PC-3 (cell line): ENCODE measurements at regions not wholly inside any gene's neighbourhood (a gene's known extent, or its start where the extent isn't known, plus 50 kb on each side); places are given as distances from the start of the nearest gene placed in this dataset.

Experiments used
- EZH2phosphoT487 ChIP-seq: fragments of 300-600 bp; sonication (generic); IDR thresholded peaks from 2 replicates; pipeline ENCODE4 v1.6.1; 2018; ENCODE audit warnings: mild to moderate bottlenecking, antibody characterized with exemption, low read length, borderline replicate concordance
- TF ChIP-seq, protein P1 (sequence below): fragments of 300-600 bp; sonication (generic); conservative IDR thresholded peaks from 2 replicates; pipeline ENCODE4 v1.5.1; 2017; ENCODE audit warnings: antibody characterized with exemption, low read depth, mild to moderate bottlenecking, low read length

DNA sequence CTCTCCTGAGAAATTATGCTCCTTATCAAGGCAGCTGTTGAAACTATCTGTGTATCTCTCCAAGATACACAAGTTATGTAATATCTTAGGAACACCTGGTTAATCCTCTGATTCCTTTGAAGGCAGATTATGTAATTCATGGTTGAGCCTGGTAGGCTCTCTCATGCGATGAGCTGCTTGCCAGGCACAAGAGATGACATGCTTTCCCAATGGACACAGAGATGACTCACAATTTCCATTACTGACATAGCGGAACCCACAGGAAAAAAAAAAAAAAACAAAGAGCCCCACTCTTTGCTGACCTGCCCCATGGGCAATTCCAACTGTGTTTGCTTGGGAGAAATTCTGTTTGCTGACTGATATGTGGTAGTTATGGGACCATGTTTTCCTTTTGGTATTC lies 736.4 kb upstream of the PHF14 start:
- TF ChIP-seq EZH2phosphoT487, result no peak
- TF ChIP-seq, protein P1, sequence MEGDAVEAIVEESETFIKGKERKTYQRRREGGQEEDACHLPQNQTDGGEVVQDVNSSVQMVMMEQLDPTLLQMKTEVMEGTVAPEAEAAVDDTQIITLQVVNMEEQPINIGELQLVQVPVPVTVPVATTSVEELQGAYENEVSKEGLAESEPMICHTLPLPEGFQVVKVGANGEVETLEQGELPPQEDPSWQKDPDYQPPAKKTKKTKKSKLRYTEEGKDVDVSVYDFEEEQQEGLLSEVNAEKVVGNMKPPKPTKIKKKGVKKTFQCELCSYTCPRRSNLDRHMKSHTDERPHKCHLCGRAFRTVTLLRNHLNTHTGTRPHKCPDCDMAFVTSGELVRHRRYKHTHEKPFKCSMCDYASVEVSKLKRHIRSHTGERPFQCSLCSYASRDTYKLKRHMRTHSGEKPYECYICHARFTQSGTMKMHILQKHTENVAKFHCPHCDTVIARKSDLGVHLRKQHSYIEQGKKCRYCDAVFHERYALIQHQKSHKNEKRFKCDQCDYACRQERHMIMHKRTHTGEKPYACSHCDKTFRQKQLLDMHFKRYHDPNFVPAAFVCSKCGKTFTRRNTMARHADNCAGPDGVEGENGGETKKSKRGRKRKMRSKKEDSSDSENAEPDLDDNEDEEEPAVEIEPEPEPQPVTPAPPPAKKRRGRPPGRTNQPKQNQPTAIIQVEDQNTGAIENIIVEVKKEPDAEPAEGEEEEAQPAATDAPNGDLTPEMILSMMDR, result no peak
